GM06990 (cell line): ENCODE measurements at regions not wholly inside any gene's neighbourhood (a gene's known extent, or its start where the extent isn't known, plus 50 kb on each side); places are given as distances from the start of the nearest gene placed in this dataset.

ENCODE experiments used
- DNase-seq: peaks from one replicate; pipeline ENCODE4 v3.0.0-alpha.2; 2011; ENCODE audit not compliant: insufficient read length; ENCODE audit errors: extremely low read depth
- H3K27me3 ChIP-seq: replicated peaks from 2 replicates; pipeline ENCODE4 v1.6.0; 2011; ENCODE audit warnings: low read length; ENCODE audit not compliant: control insufficient read depth, insufficient read depth
- H3K36me3 ChIP-seq: 2 replicates; pipeline ENCODE4 v1.5.1; 2011; ENCODE audit warnings: low read length; ENCODE audit not compliant: control insufficient read depth, insufficient read depth
- H3K4me3 ChIP-seq: replicated peaks from 2 replicates; pipeline ENCODE4 v1.5.1; 2011; ENCODE audit warnings: low read depth, mild to moderate bottlenecking, control low read depth, low read length
- TF ChIP-seq, protein P1 (sequence below): IDR thresholded peaks from 2 replicates; pipeline ENCODE4 v1.5.1; 2011; ENCODE audit warnings: low read length, control low read depth, mild to moderate bottlenecking, inconsistent platforms; ENCODE audit not compliant: insufficient read depth, poor library complexity, severe bottlenecking

DNA sequence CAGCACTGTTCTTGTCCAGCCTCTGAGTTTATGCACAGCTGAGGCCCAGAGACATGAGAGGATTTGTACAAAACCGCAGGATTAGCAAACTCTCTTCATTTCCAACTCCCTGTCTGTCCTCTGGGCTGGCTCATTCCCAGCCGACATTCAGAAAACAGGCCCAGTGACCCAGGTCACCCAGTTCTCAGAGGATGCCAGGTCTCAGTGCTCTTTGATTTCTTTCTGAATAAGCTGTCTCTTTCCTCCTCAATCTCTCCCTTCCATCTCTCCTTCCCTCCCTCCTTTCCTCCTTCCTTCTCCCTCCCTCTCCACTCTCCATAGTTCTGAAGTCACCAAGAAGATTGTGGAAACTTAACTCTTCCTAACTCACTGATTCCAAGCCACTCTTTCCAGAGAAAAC, 372.7 kb upstream of the SULF2 start:
- no peaks in the 10 kb centered on the region for H3K27me3 ChIP-seq
- TF ChIP-seq, protein P1, sequence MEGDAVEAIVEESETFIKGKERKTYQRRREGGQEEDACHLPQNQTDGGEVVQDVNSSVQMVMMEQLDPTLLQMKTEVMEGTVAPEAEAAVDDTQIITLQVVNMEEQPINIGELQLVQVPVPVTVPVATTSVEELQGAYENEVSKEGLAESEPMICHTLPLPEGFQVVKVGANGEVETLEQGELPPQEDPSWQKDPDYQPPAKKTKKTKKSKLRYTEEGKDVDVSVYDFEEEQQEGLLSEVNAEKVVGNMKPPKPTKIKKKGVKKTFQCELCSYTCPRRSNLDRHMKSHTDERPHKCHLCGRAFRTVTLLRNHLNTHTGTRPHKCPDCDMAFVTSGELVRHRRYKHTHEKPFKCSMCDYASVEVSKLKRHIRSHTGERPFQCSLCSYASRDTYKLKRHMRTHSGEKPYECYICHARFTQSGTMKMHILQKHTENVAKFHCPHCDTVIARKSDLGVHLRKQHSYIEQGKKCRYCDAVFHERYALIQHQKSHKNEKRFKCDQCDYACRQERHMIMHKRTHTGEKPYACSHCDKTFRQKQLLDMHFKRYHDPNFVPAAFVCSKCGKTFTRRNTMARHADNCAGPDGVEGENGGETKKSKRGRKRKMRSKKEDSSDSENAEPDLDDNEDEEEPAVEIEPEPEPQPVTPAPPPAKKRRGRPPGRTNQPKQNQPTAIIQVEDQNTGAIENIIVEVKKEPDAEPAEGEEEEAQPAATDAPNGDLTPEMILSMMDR: no peak
- H3K4me3 ChIP-seq: no peak overlapping the region
- no peaks in the 10 kb centered on the region for H3K36me3 ChIP-seq
- no peak for DNase-seq

GRCh38 chr20:48156951-48157700, 371.8 kb upstream of the SULF2 start:
- Histone ChIP-seq H3K4me3 (no peak overlapping the region), H3K27me3 (no peaks in the 10 kb centered on the region), H3K36me3 (no peaks in the 10 kb centered on the region)
- DNase-seq: no peak
- TF ChIP-seq, protein P1: no peak

- no peaks in the 10 kb centered on the region for H3K27me3 ChIP-seq
- no peak for DNase-seq
- no peaks in the 10 kb centered on the region for H3K36me3 ChIP-seq
- TF ChIP-seq, protein P1: no peak
- no peak overlapping the region for H3K4me3 ChIP-seq
These were observed 371.2 kb upstream of the SULF2 start for GRCh38 chr20:48156521-48156920.

- TF ChIP-seq, protein P1: no peak
- Histone ChIP-seq H3K36me3 (no peaks in the 10 kb centered on the region), H3K4me3 (no peak overlapping the region), H3K27me3 (no peaks in the 10 kb centered on the region)
- no peak for DNase-seq
These were observed 370.0 kb upstream of the SULF2 start for GRCh38 chr20:48155268-48155667.

DNA sequence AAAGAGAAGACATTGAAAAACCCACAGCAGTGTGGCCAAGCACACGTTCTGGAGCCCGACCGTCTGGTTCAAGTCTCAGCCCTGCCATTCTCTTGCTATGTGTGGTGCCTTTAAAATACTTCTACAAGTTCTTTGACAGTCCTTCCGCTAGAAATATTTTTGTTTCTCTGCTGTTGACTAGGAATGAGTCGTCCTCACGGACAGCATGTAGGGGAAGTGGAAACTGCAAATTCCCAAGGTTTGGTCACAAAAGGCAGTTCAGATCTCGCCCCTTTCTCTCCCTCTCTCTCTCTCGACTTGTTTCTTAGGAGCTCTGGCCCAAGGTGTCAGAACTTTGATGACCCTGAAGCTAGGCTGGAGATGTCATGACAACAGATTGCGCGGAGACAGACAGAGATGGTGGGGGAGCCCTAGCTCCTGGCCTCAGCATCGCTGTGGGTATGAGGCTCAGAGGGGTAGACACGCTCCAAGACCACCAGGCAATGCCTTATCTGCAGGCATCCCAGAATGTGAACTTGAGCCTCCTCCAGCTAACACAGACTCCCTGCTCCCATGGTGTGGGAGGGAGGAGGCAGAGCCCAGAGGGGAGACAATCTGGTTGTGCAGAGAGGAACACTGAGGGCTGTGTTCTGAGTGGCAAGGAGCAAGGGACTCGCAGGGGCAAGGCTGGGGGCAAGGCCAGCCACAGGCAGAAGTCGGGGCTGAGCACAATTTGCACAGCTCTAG, 368.9 kb upstream of the SULF2 start:
- no peak for DNase-seq
- H3K36me3 ChIP-seq: no peaks in the 10 kb centered on the region
- no peak overlapping the region for H3K4me3 ChIP-seq
- TF ChIP-seq, protein P1: no peak
- no peaks in the 10 kb centered on the region for H3K27me3 ChIP-seq
